H9 (cell line): ENCODE measurements at regions not wholly inside any gene's neighbourhood (a gene's known extent, or its start where the extent isn't known, plus 50 kb on each side); places are given as distances from the start of the nearest gene placed in this dataset.

Source experiments
- DNase-seq: peaks from one replicate; pipeline ENCODE4 v3.0.0-alpha.2; 2017
- H2AFZ ChIP-seq: one replicate; pipeline ENCODE4 v1.6.1; 2013; ENCODE audit warnings: mild to moderate bottlenecking, low read length, control low read depth, moderate library complexity
- H2AK5ac ChIP-seq: 2 replicates; pipeline ENCODE4 v1.6.1; 2013; ENCODE audit warnings: low read length, control low read depth, mixed read lengths; ENCODE audit not compliant: insufficient read length
- H2BK120ac ChIP-seq: one replicate; pipeline ENCODE4 v1.6.1; 2013; ENCODE audit warnings: low read depth, mild to moderate bottlenecking, low read length, control low read depth, inconsistent platforms; ENCODE audit not compliant: poor library complexity, severe bottlenecking
- H2BK12ac ChIP-seq: 2 replicates; pipeline ENCODE4 v1.6.1; 2013; ENCODE audit warnings: low read length, control low read depth, mixed read lengths, low read depth; ENCODE audit not compliant: insufficient read length
- H2BK15ac ChIP-seq: 2 replicates; pipeline ENCODE4 v1.6.1; 2013; ENCODE audit warnings: low read depth, low read length, control low read depth
- H2BK20ac ChIP-seq: one replicate; pipeline ENCODE4 v1.6.1; 2013; ENCODE audit warnings: low read depth, mild to moderate bottlenecking, low read length, control low read depth, inconsistent platforms; ENCODE audit not compliant: poor library complexity, severe bottlenecking
- H2BK5ac ChIP-seq: 2 replicates; pipeline ENCODE4 v1.6.1; 2013; ENCODE audit warnings: low read length, control low read depth, mixed read lengths; ENCODE audit not compliant: insufficient read length
- H3K14ac ChIP-seq: 2 replicates; pipeline ENCODE4 v1.6.1; 2013; ENCODE audit warnings: low read length, control low read depth; ENCODE audit not compliant: insufficient read depth
- H3K18ac ChIP-seq: 2 replicates; pipeline ENCODE4 v1.6.1; 2013; ENCODE audit warnings: low read depth, mild to moderate bottlenecking, mixed read lengths, low read length, control low read depth; ENCODE audit not compliant: insufficient read length
- H3K23ac ChIP-seq: 2 replicates; pipeline ENCODE4 v1.6.1; 2013; ENCODE audit warnings: low read length, control low read depth, mixed read lengths, low read depth; ENCODE audit not compliant: insufficient read length
- H3K23me2 ChIP-seq: 2 replicates; pipeline ENCODE4 v1.6.1; 2013; ENCODE audit warnings: low read depth, mild to moderate bottlenecking, mixed read lengths, low read length, control low read depth; ENCODE audit not compliant: insufficient read length, poor library complexity, severe bottlenecking
- H3K27ac ChIP-seq: 2 replicates; pipeline ENCODE4 v1.5.1; 2013; ENCODE audit warnings: low read length, control low read depth, mixed read lengths, low read depth; ENCODE audit not compliant: insufficient read length
- H3K27me3 ChIP-seq: 2 replicates; pipeline ENCODE4 v1.6.1; 2013; ENCODE audit warnings: low read length, control low read depth, inconsistent platforms; ENCODE audit not compliant: insufficient read depth
- H3K4ac ChIP-seq: 2 replicates; pipeline ENCODE4 v1.6.1; 2013; ENCODE audit warnings: low read depth, mild to moderate bottlenecking, control low read depth, inconsistent platforms, low read length, moderate library complexity
- H3K4me1 ChIP-seq: 2 replicates; pipeline ENCODE4 v1.6.1; 2013; ENCODE audit warnings: low read length, control low read depth, inconsistent platforms; ENCODE audit not compliant: insufficient read depth
- H3K4me2 ChIP-seq: 2 replicates; pipeline ENCODE4 v1.6.1; 2013; ENCODE audit warnings: low read length, control low read depth, mixed read lengths; ENCODE audit not compliant: insufficient read length, insufficient read depth
- H3K56ac ChIP-seq: 2 replicates; pipeline ENCODE4 v1.6.1; 2013; ENCODE audit warnings: low read depth, mild to moderate bottlenecking, mixed read lengths, low read length, control low read depth; ENCODE audit not compliant: insufficient read length
- H3K79me1 ChIP-seq: 2 replicates; pipeline ENCODE4 v1.6.1; 2013; ENCODE audit warnings: low read depth, mild to moderate bottlenecking, moderate library complexity, low read length, control low read depth, inconsistent platforms; ENCODE audit not compliant: insufficient read depth, poor library complexity, severe bottlenecking
- H3K79me2 ChIP-seq: 2 replicates; pipeline ENCODE4 v1.6.1; 2013; ENCODE audit warnings: low read length, control low read depth, inconsistent platforms; ENCODE audit not compliant: insufficient read depth
- H3K9ac ChIP-seq: 2 replicates; pipeline ENCODE4 v1.6.1; 2013; ENCODE audit warnings: low read length, control low read depth, mixed read lengths; ENCODE audit not compliant: insufficient read length; ENCODE audit errors: extremely low read depth
- H3K9me3 ChIP-seq: one replicate; pipeline ENCODE4 v1.6.1; 2013; ENCODE audit warnings: low read depth, low read length, inconsistent platforms; ENCODE audit not compliant: control insufficient read depth
- H3T11ph ChIP-seq: one replicate; pipeline ENCODE4 v1.6.1; 2013; ENCODE audit warnings: mild to moderate bottlenecking, low read length, control low read depth, inconsistent platforms
- H4K20me1 ChIP-seq: one replicate; pipeline ENCODE4 v1.6.1; 2013; ENCODE audit not compliant: control insufficient read depth, insufficient read length, insufficient read depth
- H4K5ac ChIP-seq: 2 replicates; pipeline ENCODE4 v1.6.1; 2013; ENCODE audit warnings: low read depth, mild to moderate bottlenecking, mixed read lengths, low read length, control low read depth; ENCODE audit not compliant: insufficient read length
- H4K8ac ChIP-seq: replicated peaks from 2 replicates; pipeline ENCODE4 v1.6.1; 2013; ENCODE audit warnings: low read length, control low read depth, mixed read lengths, low read depth; ENCODE audit not compliant: insufficient read length
- H4K91ac ChIP-seq: 2 replicates; pipeline ENCODE4 v1.6.1; 2013; ENCODE audit warnings: low read depth, mild to moderate bottlenecking, moderate library complexity, mixed read lengths, low read length, control low read depth; ENCODE audit not compliant: insufficient read length
- H3K27ac Mint-ChIP-seq, 3 experiments: 2 replicates in 2 of 3; 3 replicates in 1 of 3; pipeline ENCODE4 v1.8.0; 2020 to 2021; ENCODE audit warnings: mixed read lengths in 3 of 3, mild to moderate bottlenecking in 1 of 3, moderate library complexity in 1 of 3
- H3K27me3 Mint-ChIP-seq: 2 replicates; pipeline ENCODE4 v1.8.0; 2021; ENCODE audit warnings: low read depth, mild to moderate bottlenecking, moderate library complexity, mixed read lengths
- H3K36me3 Mint-ChIP-seq, 3 experiments: 2 replicates in 2 of 3; 3 replicates in 1 of 3; pipeline ENCODE4 v1.8.0; 2020 to 2021; ENCODE audit warnings: low read depth in 3 of 3, mixed read lengths in 3 of 3; ENCODE audit not compliant: insufficient read depth in 1 of 3
- H3K4me1 Mint-ChIP-seq, 2 experiments: 2 replicates each; pipeline ENCODE4 v1.8.0; 2020; ENCODE audit warnings: mixed read lengths in 2 of 2
- H3K4me3 Mint-ChIP-seq, 2 experiments: 2 replicates in 1 of 2; 3 replicates in 1 of 2; pipeline ENCODE4 v1.8.0; 2020 to 2021; ENCODE audit warnings: mild to moderate bottlenecking in 2 of 2, mixed read lengths in 2 of 2, moderate library complexity in 1 of 2
- H3K9me3 Mint-ChIP-seq, 2 experiments: 2 replicates in 1 of 2; 3 replicates in 1 of 2; pipeline ENCODE4 v1.8.0; 2020; ENCODE audit warnings: mild to moderate bottlenecking in 2 of 2, mixed read lengths in 2 of 2, moderate library complexity in 1 of 2
- TF ChIP-seq, protein P1 (sequence below): fragments of 200-600 bp; sonication (generic); conservative IDR thresholded peaks from 3 replicates; pipeline ENCODE4 v1.8.0; 2021; ENCODE audit warnings: antibody characterized with exemption, mild to moderate bottlenecking

DNA sequence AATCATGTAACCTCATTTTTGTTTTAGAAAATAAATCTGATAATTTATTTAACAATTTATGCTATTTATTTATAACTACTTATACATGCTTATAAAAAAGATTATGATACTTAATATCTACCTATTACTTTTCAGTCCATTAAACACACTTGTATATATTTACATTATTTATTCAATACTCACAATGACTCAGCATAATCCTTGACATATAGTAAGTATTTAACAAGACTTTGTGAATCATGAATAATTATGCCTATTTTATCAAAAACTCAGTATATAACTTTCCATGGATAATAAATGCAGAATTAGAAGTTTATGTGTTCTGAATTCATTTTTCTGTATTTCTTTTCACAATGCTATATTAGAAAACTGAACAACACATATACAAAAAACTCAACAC is 266.0 kb upstream of the STAC start:
- no peak overlapping the region for H2AFZ ChIP-seq
- Mint-ChIP-seq H3K4me1 (no peaks in the 10 kb centered on the region), H3K9me3 (no peaks in the 10 kb centered on the region), H3K36me3 (no peaks in the 10 kb centered on the region), H3K27ac (no peak overlapping the region), H3K4me3 (no peak overlapping the region), H3K27me3 (peaks cover 1% of the 10 kb centered on the region; the same call in 1 of the 2 replicates)
- TF ChIP-seq, protein P1, sequence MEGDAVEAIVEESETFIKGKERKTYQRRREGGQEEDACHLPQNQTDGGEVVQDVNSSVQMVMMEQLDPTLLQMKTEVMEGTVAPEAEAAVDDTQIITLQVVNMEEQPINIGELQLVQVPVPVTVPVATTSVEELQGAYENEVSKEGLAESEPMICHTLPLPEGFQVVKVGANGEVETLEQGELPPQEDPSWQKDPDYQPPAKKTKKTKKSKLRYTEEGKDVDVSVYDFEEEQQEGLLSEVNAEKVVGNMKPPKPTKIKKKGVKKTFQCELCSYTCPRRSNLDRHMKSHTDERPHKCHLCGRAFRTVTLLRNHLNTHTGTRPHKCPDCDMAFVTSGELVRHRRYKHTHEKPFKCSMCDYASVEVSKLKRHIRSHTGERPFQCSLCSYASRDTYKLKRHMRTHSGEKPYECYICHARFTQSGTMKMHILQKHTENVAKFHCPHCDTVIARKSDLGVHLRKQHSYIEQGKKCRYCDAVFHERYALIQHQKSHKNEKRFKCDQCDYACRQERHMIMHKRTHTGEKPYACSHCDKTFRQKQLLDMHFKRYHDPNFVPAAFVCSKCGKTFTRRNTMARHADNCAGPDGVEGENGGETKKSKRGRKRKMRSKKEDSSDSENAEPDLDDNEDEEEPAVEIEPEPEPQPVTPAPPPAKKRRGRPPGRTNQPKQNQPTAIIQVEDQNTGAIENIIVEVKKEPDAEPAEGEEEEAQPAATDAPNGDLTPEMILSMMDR: no peak
- no peak overlapping the region for H4K5ac ChIP-seq
- H3K79me1 ChIP-seq: no peaks in the 10 kb centered on the region
- no peak overlapping the region for H3K4ac ChIP-seq
- no peak overlapping the region for H3T11ph ChIP-seq
- DNase-seq: no peak
- H3K4me2 ChIP-seq: no peak overlapping the region
- no peaks in the 10 kb centered on the region for H3K9me3 ChIP-seq
- no peak overlapping the region for H3K14ac ChIP-seq
- no peaks in the 10 kb centered on the region for H3K4me1 ChIP-seq
- H3K18ac ChIP-seq: no peak overlapping the region
- no peak overlapping the region for H3K27ac ChIP-seq
- H3K27me3 ChIP-seq: no peaks in the 10 kb centered on the region
- H3K9ac ChIP-seq: no peak overlapping the region
- no peak overlapping the region for H3K56ac ChIP-seq
- H3K79me2 ChIP-seq: no peaks in the 10 kb centered on the region
- H2BK120ac ChIP-seq: no peak overlapping the region
- H4K91ac ChIP-seq: no peak overlapping the region
- no peak overlapping the region for H3K23ac ChIP-seq
- no peak overlapping the region for H2BK5ac ChIP-seq
- H4K8ac ChIP-seq: no peak overlapping the region
- no peak overlapping the region for H2AK5ac ChIP-seq
- no peak overlapping the region for H2BK20ac ChIP-seq
- H4K20me1 ChIP-seq: no peaks in the 10 kb centered on the region
- H2BK15ac ChIP-seq: no peak overlapping the region
- no peaks in the 10 kb centered on the region for H3K23me2 ChIP-seq
- H2BK12ac ChIP-seq: no peak overlapping the region
